ENCODE measurements at regions not wholly inside any gene's neighbourhood (a gene's known extent, or its start where the extent isn't known, plus 50 kb on each side); places are given as distances from the start of the nearest gene placed in this dataset.

DNA sequence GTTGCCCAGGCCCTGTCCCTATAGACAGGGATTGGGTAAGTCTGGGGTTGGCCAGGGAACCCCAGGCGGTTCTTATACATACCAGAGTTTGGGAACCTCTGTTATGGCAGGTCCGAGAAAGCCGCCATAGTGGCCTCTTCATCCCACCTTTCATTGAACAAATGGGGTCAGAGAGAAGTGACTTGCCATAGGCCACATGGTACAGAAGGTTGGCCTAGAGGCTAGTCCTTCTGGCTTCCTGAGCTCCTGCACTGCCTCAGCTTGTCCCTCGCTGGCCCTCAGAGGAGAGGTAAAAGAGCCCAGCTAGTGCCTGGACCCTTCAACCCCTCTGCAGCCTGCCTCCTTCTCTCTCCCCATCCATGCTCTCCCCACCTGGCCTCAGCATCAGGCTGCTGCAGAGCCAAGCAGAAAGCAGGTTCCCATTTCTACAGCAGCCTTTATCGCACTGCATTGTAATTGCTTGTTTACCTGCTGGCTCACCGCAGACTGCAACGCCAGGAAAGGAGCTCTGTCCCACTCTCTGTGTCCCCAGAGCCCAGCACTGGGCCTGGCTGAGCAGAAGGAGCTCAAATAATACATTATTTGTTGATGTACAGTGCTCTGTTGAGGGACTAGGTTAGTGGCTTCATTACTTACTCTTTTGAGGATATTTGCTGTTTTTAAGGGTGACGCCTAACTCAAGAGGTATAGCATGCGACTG, 103.6 kb downstream of the TRIM29 start:
- dilution Hi-C loops (cut with HindIII; ENCODE audit: low sequenced_read_pairs, unreplicated experiment) (no loop called here), intact Hi-C loops (cut with micrococcal nuclease) (no loop called here), in situ Hi-C loops (cut with MboI; ENCODE audit: low sequenced_read_pairs) (no loop called here)
- no peak overlapping the region for H4K8ac ChIP-seq (ENCODE audit: low read depth in 2 of 2, low read length in 2 of 2)
- no peaks in the 10 kb centered on the region for H4K20me1 ChIP-seq (ENCODE audit: insufficient read depth, low read length)
- no peak overlapping the region for H3K18ac ChIP-seq (ENCODE audit: low read depth, low read length)
- H3K4me2 ChIP-seq (ENCODE audit: low read depth, low read length) = no peak overlapping the region
- no peak overlapping the region for H3K56ac ChIP-seq (ENCODE audit: extremely low read depth, insufficient read depth, low read length)
- no peak for ATAC-seq (ENCODE audit: low read depth)
- DNase-seq = no peak
- H3K9me3 ChIP-seq (ENCODE audit: control insufficient read depth, insufficient read depth, low read length) = no peaks in the 10 kb centered on the region
- no peak overlapping the region for H3K9ac ChIP-seq (ENCODE audit: low read depth, low read length)
- no peak overlapping the region for H2AK5ac ChIP-seq (ENCODE audit: low read depth, low read length)
- H2BK5ac ChIP-seq (ENCODE audit: low read depth, low read length, poor library complexity, severe bottlenecking) = no peak overlapping the region
- no peak overlapping the region for H3K14ac ChIP-seq (replicated peaks; ENCODE audit: low read depth, low read length)
- ChIA-PET POLR2A (ENCODE audit: unreplicated experiment) (no interaction called here), CTCF (no interaction called here)
- H2AFZ ChIP-seq (replicated peaks; ENCODE audit: low read length, poor library complexity) = no peak overlapping the region
- H3K27ac ChIP-seq (ENCODE audit: insufficient read depth, low read length) = no peak overlapping the region
- no peak overlapping the region for H4K5ac ChIP-seq (ENCODE audit: low read depth, low read length)
- no peak overlapping the region for H2BK20ac ChIP-seq (ENCODE audit: low read depth, low read length)
- no CpG with 5 or more reads among the region's 9 CpGs for WGBS, 2 experiments (ENCODE audit: extremely low coverage in 2 of 2, insufficient read length in 1 of 2)
- no peak overlapping the region for H4K91ac ChIP-seq (ENCODE audit: insufficient read depth, low read depth, low read length)
- no peak overlapping the region for H2BK120ac ChIP-seq (ENCODE audit: low read depth, low read length)
- H3K36me3 ChIP-seq (ENCODE audit: control insufficient read depth, insufficient read depth, low read length) = no peaks in the 10 kb centered on the region
- H2BK15ac ChIP-seq (ENCODE audit: low read depth, low read length) = no peak overlapping the region
- no peak for TF ChIP-seq MAZ (IDR thresholded peaks at IDR 0.05; ENCODE audit: borderline replicate concordance, low read depth, low read length)
- no peak for TF ChIP-seq MXI1 (IDR thresholded peaks at IDR 0.05; ENCODE audit: borderline replicate concordance, low read depth, low read length)
- TF ChIP-seq BHLHE40 (IDR thresholded peaks at IDR 0.05; ENCODE audit: low read depth, low read length) = no peak
- no peak for TF ChIP-seq CTCF (conservative IDR thresholded peaks at IDR 0.05; ENCODE audit: low read depth, low read length)
- no peak for TF ChIP-seq MAFK (IDR thresholded peaks at IDR 0.05; ENCODE audit: low read depth, low read length)
- H2AK9ac ChIP-seq (replicated peaks; ENCODE audit: low read depth, low read length, poor library complexity) = no peak overlapping the region
- H3K79me1 ChIP-seq (ENCODE audit: low read depth in 1 of 2, low read length in 2 of 2) = no peaks in the 10 kb centered on the region
- no peaks in the 10 kb centered on the region for H3K9me1 ChIP-seq (ENCODE audit: insufficient read depth, low read length)
- no peak overlapping the region for H3K4ac ChIP-seq (ENCODE audit: low read depth, low read length)
- BruUV-seq (replicated peaks) = no TSS peak
- H3K23ac ChIP-seq (ENCODE audit: low read depth, low read length) = no peak overlapping the region
- no peak overlapping the region for H3K4me3 ChIP-seq (ENCODE audit: insufficient read depth, low read depth, low read length)
- no peaks in the 10 kb centered on the region for H3K4me1 ChIP-seq (ENCODE audit: control insufficient read depth, insufficient read depth, low read length)
- peaks cover 2% of the 10 kb centered on the region for H3K27me3 ChIP-seq (ENCODE audit: control insufficient read depth, insufficient read depth, low read length)

Measured in IMR-90 (cell line).